ENCODE measurements at regions not wholly inside any gene's neighbourhood (a gene's known extent, or its start where the extent isn't known, plus 50 kb on each side); places are given as distances from the start of the nearest gene placed in this dataset.
A peak's percentile ranks its signal among the peaks of the same experiment; 100 is the strongest.
"Not testable (repeated sequence)": the region's sequence is repeated elsewhere in the genome, so short reads cannot be mapped to it uniquely, and the experiment has no call there.

DNA sequence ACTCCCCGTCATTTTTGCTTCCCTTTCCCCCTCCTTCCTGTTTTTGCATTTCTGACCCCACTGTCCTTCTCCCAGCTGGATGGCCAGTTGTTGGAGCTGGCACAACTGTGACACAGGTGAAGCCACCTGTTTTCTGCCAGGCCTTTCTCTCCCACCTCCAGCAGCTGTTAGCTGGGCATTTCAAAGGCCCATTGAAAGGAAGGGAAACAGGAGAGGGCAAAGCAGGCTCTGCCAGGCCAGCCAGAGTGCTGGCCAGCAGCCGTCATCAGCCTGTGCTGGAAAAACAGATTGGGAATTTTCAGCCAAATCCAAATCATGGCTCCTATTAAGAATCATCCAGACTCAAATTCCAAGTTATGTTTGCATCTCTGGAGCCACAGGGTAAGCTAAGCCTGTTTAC lies 155.2 kb upstream of the C2CD4B start:
- no peak for DNase-seq (ENCODE audit: low read depth, low spot score)

DNA sequence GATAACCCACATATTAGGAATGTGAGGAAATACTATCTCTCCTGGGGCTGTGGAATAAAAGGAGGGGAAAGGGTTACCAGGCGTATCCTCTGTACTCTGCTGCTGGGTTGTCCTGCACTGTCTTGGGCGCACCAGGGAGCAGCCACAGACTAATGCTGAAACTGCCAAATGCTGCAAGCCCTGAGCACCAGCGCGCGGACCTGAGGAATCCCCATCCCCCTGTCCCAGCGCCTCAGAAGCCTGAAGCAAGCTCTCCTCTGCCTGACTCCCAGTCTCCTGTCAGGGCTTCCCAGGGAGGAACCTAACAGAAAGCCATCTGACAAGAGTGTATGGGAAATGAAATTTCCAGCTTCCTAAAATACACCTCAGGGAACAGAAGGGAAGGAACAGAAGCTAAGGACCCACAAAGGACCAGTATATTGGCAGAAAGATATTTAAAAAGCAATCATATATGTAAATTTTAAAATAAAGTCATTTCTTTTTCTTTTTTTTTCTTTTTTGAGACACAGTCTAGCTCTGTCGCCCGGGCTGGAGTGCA lies 158.3 kb upstream of the C2CD4B start:
- no peak for DNase-seq (ENCODE audit: low read depth, low spot score)

DNA sequence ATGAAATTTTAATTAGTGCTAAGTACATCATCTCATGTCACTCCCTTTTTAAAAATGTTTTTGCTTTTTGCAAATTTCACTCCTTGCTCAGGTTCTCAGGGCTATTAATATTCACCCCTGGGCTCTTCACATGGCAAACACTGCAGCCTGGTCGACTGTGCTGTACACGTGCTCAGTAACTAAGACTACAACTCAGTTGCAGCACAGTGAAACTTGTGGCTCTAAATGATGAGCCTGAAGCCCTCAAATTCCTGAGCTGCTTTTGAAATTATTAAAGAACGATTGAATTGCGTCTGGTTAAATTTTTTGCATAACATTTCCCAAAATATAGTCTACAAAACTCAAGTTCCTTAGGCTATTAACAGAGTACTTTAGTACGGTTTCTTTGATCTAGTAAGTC lies 159.3 kb upstream of the C2CD4B start:
- DNase-seq (ENCODE audit: low read depth, low spot score) = no peak

DNA sequence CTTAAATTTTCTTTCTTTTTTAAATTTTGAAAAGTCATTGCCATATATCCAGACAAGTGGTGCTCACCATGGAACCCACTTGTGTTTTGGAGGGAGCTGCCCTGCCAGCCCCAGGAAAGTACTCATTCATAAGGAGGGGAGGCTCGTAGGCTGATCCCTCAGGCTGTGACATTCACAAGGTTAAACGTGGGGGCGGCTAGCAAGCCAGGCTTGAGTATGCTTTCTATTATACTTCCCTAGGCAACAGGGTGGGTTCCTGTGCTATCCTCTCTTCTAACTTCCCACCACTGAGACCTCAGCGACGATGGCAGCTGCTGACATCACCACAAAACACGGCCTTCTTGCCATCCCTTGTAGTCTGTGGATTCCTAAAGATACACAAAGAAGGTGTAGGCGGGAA lies 160.5 kb upstream of the C2CD4B start:
- DNase-seq (ENCODE audit: low read depth, low spot score) = no peak

DNA sequence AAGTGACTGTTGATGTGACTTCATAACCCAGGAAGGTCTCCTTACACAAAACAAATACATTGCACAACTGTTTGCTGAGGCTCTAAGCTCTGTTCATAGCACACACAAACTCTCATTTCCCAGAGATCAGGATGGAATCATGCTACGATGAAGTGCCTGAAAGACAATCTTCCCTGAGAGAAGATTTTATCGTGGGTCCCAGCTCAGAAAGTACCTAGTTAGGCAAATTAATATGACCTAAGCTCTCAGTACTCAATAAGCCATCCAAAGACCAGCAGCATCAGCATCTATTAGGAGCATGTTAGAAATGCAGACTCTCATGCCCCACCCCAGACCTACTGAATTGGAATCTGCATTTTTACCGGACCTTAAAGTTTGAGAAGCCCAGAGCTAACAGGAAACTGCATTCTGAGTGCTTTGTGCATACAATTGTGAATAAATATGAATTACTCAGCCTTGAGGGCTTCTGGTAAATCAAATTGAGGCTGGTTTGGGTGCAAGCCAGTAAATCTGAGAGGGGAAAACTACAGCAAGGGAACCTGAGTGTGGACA lies 161.5 kb upstream of the C2CD4B start:
- DNase-seq (ENCODE audit: low read depth, low spot score) = no peak

DNA sequence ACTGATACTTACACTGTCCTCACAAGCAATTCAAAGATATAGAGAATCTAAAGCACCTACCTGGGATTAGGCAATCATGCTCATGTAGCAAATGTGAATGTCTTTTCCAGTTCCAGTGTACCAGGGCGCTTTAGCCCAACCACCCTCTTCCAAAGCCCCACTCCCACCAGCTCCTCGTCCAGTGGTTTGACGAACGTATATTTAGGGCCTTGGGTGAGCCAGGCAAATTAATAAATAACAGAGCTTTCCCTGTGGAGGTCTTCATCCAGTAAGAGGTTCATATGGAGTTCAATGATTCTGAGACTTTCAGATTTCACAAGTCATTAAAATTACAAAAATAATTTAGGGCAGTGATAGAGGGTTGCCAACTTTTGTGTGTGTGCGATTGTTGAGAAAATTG lies 162.3 kb upstream of the C2CD4B start:
- DNase-seq (ENCODE audit: low read depth, low spot score) = no peak

DNA sequence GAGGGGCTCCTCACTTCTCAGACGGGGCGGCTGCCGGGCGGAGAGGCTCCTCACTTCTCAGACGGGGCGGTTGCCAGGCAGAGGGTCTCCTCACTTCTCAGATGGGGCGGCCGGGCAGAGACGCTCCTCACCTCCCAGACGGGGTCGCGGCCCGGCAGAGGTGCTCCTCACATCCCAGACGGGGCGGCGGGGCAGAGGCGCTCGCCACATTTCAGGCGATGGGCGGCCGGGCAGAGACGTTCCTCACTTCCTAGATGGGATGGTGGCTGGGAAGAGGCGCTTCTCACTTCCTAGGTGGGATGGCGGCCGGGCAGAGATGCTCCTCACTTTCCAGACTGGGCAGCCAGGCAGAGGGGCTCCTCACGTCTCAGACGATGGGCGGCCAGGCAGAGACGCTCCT lies 167.4 kb upstream of the C2CD4B start:
- not testable (repeated sequence) for DNase-seq (ENCODE audit: low read depth, low spot score)

DNA sequence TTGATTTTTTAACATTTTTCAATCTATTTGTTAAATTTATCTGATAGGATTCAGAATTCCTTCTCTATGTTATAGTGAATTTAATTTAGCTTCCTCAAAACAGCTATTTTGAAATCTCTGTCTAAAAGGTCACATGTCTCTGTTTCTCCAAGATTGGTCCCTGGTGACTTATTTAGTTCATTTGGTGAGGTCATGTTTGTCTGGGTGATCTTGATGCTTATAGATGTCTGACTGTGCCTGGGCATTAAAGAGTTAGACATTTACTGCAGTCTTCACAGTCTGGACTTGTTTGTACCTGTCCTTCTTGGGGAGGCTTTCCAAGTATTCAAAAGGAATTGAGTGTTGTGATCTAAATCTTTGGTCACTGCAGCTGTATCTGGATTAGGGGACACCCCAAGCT lies 169.5 kb upstream of the C2CD4B start:
- no peak for DNase-seq (ENCODE audit: low read depth, low spot score)

DNA sequence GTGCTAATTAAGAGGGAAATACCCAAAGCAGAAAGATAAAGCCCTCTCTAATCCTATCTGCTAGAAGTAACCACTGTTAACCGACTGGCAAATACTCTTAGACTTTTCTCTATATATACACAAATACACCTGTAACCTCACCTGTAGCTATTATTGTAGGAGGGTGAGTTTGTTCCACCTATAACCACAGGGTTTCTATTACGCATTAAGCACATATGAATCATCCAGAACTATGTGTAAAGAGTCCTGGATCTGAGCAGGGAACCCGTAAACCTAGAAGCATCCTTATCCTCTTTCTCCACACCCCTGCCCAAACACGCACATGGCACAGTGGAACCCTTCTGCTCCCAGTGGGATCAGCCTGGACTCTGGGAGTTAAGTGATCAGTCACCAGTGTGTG lies 172.8 kb upstream of the C2CD4B start:
- DNase-seq (ENCODE audit: low read depth, low spot score) = no peak

DNA sequence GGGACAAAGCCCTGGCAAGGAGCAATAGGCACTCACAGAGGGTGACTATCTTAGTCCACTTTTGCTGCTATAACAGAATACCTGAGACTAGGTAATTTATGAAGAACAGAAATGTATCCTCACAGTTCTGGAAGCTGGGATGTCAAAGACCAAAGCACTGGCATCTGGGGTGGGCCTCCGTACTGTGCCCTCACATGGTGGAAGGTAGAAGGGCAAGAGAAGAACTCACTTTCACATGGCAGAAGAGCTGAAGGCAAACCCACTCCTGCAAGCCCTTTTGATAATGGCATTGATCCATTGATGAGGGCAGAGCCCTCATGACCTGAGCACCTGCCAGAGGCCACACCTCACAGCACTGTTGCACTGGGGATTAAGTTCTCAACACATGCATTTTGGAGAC lies 173.4 kb upstream of the C2CD4B start:
- DNase-seq (ENCODE audit: low read depth, low spot score) = no peak

DNA sequence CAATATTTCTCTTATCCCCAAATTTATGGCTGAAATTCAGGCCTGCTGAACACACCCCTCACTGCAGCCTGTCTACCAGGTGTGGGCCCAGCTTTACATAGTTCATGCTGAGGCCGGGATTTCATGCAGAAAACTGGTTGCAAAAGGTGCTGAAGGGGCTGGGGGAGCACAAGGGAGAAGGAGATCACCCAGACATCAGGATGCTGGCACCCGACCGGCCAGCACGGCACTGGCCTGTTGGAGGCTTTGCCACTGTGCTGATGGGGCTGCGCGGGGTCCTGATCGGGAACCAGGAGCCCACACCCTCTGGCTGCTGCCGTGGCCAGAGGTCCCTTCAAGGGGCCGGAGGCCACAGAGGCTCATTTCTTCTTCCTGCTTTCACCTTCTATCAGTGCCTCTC lies 177.9 kb upstream of the C2CD4B start:
- DNase-seq (ENCODE audit: low read depth, low spot score) = no peak

DNA sequence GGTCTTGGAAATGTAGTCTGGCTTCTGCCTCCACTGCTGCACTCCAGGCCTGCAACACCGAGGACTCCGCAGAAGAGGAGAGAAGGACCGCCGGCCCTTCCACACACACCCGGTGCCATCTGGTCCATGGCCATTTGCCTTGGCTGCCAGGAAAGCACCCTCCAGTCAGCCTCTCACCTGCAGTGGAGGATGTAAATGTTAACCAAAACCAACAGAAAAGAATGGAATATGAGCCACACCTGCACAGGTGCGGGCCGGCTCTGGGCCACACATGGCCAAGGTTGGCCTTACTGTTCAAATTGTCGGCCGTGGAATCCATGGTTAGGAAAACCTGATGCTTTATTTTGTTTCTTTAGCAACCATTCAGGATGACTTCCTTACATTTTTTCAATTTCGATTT lies 178.3 kb upstream of the C2CD4B start:
- no peak for DNase-seq (ENCODE audit: low read depth, low spot score)

DNA sequence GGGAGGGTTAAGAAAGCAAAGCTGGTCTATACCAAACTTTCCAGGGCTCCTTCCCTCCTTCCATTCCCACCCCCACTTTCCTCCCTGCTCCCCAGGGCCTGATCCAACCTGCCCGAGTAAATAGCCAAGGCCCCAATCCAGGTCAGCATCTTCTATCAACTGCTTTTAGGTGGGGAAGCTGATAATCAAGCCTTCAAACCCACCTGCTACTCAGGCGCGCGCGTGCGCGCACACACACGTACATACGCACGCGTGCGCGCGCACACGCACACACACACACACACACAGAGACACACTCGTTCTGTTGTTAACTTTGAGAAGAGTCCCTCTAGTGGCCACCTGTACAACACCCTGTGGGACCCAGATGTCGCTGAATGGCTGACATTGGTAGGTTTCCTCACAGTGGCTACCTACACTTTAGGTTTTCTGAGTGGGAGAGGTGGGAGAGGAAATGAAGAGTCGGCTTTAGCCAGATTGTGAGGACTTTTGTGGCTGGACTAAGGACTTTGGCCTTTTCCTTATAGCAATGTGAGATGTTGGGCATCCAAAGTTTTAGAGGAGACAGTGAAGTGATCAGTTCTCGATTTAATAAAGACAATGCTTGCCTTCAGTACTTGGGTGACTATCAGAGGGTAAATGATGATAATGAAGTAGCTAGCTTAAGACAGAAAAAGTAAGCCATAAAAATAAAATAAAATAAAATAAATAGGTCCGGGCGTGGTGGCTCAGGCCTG lies 179.9 kb upstream of the C2CD4B start:
- peak; percentile 82 for DNase-seq (ENCODE audit: low read depth, low spot score)

DNA sequence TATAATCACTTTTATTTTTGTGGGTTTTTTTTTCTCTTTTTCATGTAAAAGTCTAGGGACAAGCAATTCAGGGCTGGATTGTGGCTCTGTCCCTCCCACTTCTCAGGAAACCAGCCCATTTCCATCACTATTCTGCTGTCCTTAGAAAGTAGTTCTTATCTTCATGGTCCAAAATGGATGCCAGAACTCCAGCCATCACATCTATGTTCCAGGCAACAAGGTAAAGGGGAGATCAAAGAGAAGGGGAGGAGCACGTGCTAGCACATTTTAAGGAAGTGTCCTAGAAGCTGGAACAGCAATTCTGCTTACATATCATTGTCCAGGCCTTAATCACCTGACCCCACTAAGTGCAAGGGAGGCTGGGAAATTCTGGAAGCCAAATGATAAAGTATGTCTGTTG lies 181.1 kb upstream of the C2CD4B start:
- DNase-seq (ENCODE audit: low read depth, low spot score) = no peak

DNA sequence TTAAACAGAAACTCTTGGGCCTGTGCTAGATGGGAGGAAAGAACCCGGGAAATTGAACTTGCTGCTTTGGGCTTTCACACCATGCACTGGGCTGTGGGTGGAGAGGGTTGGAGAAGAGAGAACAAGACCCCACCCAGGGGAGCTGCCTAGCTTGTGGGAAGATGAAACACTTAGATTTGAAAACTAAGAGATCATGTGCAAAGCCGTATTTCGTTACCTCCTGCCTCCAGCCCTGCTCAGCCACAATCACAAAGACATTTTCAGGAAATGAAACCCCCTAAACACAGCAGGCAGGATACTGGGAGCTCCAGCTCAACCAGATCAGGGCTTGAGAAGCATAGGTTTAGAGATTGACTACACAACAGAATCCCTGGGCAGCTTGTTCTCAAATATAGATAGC lies 183.0 kb upstream of the C2CD4B start:
- DNase-seq (ENCODE audit: low read depth, low spot score) = no peak

DNA sequence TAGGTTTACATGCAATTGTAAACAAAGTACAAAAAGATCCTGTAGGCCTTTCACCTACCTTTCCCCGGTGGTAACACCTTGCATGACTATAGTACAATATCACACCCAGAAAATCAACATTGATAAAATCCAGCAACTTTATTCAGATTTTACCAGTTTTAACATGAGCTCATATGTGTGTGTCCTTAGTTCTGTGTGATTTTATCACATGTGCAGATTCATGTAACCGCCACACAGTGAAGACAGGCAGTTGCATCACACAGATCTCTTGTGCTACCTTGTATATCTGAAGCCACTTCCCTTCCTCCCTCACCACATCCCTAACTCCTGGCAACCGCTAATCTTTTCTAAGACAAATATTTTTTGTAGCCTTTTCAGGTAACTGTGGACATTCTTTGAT lies 183.5 kb upstream of the C2CD4B start:
- DNase-seq (ENCODE audit: low read depth, low spot score) = no peak

DNA sequence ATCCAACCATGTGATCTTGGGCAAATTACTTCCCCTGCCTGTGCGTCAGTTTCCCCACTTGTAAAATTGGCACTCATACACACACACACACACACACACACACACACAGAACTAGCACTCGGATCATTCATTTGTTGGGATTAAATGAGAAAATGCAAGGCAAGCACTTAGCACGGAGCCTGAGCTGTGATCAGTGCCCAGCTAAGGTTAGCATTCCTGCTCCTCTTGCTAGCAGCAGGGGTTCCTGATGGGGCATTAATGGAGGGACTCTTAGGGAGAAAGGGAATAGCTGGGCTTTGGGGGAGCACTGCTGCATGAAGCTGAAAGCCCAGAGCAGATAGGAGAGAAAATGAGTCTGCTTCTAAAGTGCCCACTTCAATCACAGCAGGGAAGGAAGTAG lies 187.7 kb upstream of the C2CD4B start:
- DNase-seq (ENCODE audit: low read depth, low spot score) = no peak

DNA sequence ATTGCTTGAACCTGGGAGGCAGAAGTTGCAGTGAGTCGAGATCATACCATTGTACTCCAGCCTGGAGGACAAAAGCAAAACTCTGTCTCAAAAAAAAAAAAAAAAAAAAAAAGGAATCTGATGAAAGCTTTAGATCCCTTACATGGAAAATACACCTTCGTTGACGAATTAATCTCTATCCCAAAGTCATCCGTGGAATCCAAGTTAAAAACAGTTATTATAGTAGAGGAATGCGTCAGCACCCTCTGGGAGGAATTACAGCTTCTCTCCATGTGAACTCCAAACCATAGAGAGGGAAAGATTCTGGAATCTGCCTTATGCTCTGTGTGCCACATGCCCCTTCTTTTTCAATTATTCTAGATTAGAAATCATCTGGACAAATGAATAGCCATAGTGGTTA lies 192.3 kb upstream of the C2CD4B start:
- DNase-seq (ENCODE audit: low read depth, low spot score) = no peak

DNA sequence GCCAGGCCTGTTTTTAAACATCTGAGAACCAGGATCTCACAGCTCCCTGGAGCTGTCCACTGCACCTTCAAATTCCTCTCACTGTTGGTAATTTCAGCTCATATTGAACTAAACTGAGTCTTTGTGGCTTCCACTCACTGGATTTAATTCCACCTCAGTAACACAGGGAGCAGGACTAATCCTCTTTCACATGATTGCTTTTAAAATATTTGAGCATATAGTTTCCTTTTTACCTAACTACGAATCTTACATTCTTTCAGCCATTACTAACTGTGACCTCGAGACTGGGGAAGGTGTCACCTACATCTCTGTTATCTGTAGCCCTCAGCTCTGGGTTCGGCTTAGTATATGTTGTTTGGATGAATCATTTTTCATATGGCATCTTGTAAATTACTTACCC lies 194.3 kb upstream of the C2CD4B start:
- no peak for DNase-seq (ENCODE audit: low read depth, low spot score)

DNA sequence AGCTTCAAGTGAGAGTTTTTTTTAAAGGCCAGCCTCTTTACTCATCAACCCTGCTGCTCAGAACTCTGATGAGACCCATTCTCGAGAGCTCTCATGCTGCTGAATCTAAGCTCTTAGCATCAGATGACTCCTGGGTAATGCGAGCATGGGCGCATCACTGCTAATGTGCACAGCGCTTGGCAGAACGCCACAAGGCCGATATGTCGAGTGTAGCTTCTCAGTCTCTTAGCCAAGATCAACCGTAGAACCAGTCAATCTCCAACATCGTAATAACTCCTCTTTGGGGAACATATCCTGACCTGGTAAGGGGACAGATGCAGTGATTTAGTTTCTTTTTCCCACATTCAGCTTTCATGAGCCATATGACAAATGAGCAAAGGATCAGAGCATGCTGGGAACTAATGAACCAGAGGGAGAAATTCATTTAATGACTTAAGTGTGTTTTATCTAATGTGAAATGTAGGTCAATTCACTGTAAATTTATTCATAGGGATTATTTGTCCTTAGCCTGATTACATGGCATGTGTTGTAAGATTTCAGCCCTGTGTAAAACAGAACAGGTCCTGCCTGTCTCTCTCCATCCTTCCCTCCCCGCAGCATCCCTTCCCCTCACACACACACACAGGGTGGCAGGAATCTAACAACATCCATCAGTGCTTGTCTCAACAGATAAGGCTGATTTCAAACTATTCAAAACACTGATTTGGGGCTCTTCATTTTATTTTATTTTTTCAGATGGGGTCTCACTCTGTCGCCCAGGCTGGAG lies 195.4 kb upstream of the C2CD4B start:
- DNase-seq (ENCODE audit: low read depth, low spot score) = no peak

DNA sequence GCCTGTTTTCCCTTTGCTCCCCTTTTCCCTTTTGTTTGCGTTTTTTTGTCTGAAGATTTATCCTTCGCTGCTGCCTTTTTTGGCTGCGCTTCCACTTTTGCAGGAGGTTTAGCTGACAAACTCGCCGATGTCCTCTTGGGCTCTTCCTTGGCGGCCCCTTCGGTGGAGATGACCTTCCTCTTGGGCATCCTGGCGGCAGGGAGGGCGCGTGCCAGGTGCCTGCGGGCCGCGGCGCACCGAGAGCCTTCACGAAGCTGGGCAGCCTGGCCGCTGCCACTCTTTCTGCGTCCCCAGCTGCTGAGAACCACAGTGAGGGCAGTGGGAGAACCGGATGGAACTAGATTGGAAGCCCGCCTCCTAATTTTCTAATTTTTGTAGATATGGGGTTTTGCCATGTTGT lies 197.1 kb upstream of the C2CD4B start:
- DNase-seq (ENCODE audit: low read depth, low spot score) = no peak

DNA sequence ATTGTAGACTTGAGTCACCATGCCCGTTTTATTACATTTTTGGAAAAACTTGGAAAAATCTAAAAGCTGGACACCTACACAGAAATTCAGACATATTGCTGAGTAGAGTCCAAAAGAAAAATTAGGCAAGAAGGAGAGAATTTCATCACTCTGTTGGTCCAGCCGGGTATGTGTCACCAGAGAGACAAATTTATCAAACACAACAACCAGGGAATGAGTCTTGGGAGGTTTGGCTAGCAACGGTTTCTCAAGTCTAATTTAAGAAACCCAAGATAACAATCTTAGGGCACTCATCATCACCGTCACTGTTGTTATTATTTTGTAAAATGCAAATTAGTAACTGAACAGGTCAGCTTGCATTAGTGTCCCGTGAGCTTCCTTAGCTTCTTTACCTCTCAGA lies 197.5 kb upstream of the C2CD4B start:
- DNase-seq (ENCODE audit: low read depth, low spot score) = no peak

DNA sequence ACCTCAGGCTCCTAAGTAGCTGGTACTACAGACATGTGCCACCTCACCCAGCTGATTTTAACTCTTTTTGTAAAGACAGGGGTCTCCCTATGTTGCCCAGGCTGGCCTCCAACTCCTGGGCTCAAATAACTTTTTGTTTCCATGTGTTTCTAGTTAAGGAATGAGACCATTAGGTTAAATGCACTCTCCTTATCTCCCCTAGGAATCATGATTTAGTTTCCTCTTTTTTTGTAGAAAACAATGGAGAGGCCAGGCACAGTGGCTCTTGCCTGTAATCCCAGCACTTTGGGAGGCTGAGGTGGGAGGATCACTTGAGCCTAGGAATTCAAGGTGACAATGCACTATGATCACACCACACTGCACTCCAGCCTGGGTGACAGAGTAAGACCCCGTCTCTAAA lies 198.8 kb upstream of the C2CD4B start:
- DNase-seq (ENCODE audit: low read depth, low spot score) = no peak

All from iPS DF 19.7 (cell line).